NCI-H2227 (cell line): ENCODE measurements at regions not wholly inside any gene's neighbourhood (a gene's known extent, or its start where the extent isn't known, plus 50 kb on each side); places are given as distances from the start of the nearest gene placed in this dataset.

Experiments used
- DNase-seq: peaks from one replicate; lab custom pipeline; 2025; ENCODE audit not compliant: unreplicated experiment; lab: John Stamatoyannopoulos, UW

- DNase-seq, result no peak
Measured at GRCh38 chr9:89829346-89829745, 224.5 kb downstream of the GADD45G start.

GRCh38 chr9:89835666-89836065 lies 230.9 kb downstream of the GADD45G start:
- DNase-seq, result no peak

GRCh38 chr9:89837162-89837933 lies 232.5 kb downstream of the GADD45G start:
- peak; percentile 6 for DNase-seq

- no peak for DNase-seq
Measured at GRCh38 chr9:89837934-89838310, 233.1 kb downstream of the GADD45G start.

- DNase-seq, result no peak
Measured at GRCh38 chr9:89838621-89839020, 233.8 kb downstream of the GADD45G start.

GRCh38 chr9:89839449-89839848 lies 234.6 kb downstream of the GADD45G start:
- no peak for DNase-seq

GRCh38 chr9:89839952-89840351 lies 235.1 kb downstream of the GADD45G start:
- no peak for DNase-seq

- DNase-seq, result no peak
Measured at GRCh38 chr9:89841456-89841855, 236.6 kb downstream of the GADD45G start.

- no peak for DNase-seq
Measured at GRCh38 chr9:89842267-89842768, 237.5 kb downstream of the GADD45G start.

GRCh38 chr9:89843074-89843473 lies 238.3 kb downstream of the GADD45G start:
- DNase-seq, result no peak

GRCh38 chr9:89843591-89843990 lies 238.8 kb downstream of the GADD45G start:
- DNase-seq, result no peak

GRCh38 chr9:89844075-89844474 lies 239.3 kb downstream of the GADD45G start:
- no peak for DNase-seq

- no peak for DNase-seq
Measured at GRCh38 chr9:89844535-89844934, 239.7 kb downstream of the GADD45G start.

- DNase-seq, result no peak
Measured at GRCh38 chr9:89845321-89845720, 240.5 kb downstream of the GADD45G start.

- no peak for DNase-seq
Measured at GRCh38 chr9:89845862-89846261, 241.1 kb downstream of the GADD45G start.

GRCh38 chr9:89848060-89849040 lies 243.5 kb downstream of the GADD45G start:
- no peak for DNase-seq

- no peak for DNase-seq
Measured at GRCh38 chr9:89849096-89849495, 244.3 kb downstream of the GADD45G start.

GRCh38 chr9:89850153-89850552 lies 245.3 kb downstream of the GADD45G start:
- DNase-seq, result no peak

GRCh38 chr9:89850631-89851325 lies 246.0 kb downstream of the GADD45G start:
- no peak for DNase-seq

- no peak for DNase-seq
Measured at GRCh38 chr9:89853161-89853560, 248.3 kb downstream of the GADD45G start.

GRCh38 chr9:89853931-89854330 lies 249.1 kb downstream of the GADD45G start:
- no peak for DNase-seq
